ENCODE measurements at regions not wholly inside any gene's neighbourhood (a gene's known extent, or its start where the extent isn't known, plus 50 kb on each side); places are given as distances from the start of the nearest gene placed in this dataset.

DNA sequence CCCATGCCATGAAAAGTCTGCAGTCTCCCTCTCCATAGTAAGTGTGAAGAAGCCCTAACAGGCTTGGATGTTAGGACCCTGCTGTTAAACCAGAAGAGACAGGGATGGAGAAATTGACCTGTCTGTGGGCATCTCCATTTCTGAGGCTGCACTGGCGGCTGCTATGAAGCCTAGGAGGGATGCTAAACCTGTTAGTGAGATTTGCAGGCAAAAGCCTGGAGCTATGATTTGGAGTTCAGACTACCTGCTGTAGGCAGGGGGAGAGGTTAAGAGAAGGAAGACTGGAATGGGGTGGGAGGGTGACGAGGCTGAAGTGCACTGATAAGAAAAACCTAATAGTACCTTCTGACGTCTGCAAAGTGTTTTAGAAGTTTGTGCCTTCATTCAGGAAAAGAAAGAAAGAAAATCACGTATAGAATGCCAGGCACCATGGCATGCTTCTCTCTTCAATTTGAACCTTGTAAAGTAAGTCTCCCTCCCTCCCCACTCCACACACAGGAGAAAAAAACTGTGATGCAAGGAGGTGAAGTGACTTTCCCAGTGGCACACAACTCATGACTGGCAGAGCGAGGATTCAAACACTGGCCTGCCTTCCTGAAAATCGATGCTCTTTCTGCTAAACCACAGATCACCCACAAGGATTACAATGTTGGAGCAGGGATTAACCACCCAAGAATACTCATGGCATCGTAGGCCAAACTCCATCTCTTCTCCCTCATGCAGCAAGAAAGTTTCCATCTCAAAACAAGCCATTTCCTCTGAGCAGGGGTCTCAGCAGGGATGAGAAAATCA is 98.5 kb upstream of the PKDCC start:
- TF ChIP-seq, protein P1, sequence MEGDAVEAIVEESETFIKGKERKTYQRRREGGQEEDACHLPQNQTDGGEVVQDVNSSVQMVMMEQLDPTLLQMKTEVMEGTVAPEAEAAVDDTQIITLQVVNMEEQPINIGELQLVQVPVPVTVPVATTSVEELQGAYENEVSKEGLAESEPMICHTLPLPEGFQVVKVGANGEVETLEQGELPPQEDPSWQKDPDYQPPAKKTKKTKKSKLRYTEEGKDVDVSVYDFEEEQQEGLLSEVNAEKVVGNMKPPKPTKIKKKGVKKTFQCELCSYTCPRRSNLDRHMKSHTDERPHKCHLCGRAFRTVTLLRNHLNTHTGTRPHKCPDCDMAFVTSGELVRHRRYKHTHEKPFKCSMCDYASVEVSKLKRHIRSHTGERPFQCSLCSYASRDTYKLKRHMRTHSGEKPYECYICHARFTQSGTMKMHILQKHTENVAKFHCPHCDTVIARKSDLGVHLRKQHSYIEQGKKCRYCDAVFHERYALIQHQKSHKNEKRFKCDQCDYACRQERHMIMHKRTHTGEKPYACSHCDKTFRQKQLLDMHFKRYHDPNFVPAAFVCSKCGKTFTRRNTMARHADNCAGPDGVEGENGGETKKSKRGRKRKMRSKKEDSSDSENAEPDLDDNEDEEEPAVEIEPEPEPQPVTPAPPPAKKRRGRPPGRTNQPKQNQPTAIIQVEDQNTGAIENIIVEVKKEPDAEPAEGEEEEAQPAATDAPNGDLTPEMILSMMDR (IDR thresholded peaks at IDR 0.05), result no peak
- TF ChIP-seq POLR2A (IDR thresholded peaks at IDR 0.05), result no peak
